Right lobe of liver (tissue), 4 donors: ENCODE measurements at regions not wholly inside any gene's neighbourhood (a gene's known extent, or its start where the extent isn't known, plus 50 kb on each side); places are given as distances from the start of the nearest gene placed in this dataset.

Experiments
- POLR2A ChIP-seq: fragments of 450-650 bp; IDR thresholded peaks from one replicate; pipeline ENCODE4 v1.6.1; 2017; ENCODE audit warnings: antibody characterized with exemption, mild to moderate bottlenecking
- TF ChIP-seq, protein P1 (sequence below), 4 donors: fragments of 200-600 bp in 3 of 4; fragments of 450-650 bp in 1 of 4; IDR thresholded peaks; one replicate each; pipeline versions ENCODE4 v1.5.1 to v1.8.0; 2016 to 2022; ENCODE audit warnings: antibody characterized with exemption in 4 of 4, mild to moderate bottlenecking in 2 of 4
- donor health status: DM: no; HTN: no; CAD: no.
- donor health status: DM: no; HTN: no; CAD: no.
- donor health status: DM: no; HTN: yes; CAD: no.

DNA sequence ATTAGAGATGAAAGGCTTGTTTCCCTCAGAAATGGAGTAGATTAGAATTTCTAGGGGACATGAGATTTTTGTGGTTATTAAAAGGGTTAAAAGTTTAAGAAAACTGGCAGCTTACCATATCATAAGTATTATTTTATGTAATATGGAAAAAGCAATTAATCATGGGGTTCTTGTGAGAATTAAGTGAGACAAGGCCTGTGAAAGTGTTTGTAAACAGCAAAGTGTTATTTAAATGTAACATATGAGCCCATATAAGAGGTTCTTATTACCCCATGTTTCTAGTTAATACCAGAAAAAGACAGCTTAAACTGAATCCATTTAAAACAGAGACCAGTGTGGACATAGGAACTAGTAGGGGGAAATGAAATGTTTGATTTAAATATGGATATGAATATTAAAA lies 241.1 kb upstream of the PIK3R1 start:
- TF ChIP-seq, protein P1, sequence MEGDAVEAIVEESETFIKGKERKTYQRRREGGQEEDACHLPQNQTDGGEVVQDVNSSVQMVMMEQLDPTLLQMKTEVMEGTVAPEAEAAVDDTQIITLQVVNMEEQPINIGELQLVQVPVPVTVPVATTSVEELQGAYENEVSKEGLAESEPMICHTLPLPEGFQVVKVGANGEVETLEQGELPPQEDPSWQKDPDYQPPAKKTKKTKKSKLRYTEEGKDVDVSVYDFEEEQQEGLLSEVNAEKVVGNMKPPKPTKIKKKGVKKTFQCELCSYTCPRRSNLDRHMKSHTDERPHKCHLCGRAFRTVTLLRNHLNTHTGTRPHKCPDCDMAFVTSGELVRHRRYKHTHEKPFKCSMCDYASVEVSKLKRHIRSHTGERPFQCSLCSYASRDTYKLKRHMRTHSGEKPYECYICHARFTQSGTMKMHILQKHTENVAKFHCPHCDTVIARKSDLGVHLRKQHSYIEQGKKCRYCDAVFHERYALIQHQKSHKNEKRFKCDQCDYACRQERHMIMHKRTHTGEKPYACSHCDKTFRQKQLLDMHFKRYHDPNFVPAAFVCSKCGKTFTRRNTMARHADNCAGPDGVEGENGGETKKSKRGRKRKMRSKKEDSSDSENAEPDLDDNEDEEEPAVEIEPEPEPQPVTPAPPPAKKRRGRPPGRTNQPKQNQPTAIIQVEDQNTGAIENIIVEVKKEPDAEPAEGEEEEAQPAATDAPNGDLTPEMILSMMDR (IDR thresholded peaks at IDR 0.05) = no peak
- TF ChIP-seq POLR2A = no peak
